GM21390 (cell line): ENCODE measurements at regions not wholly inside any gene's neighbourhood (a gene's known extent, or its start where the extent isn't known, plus 50 kb on each side); places are given as distances from the start of the nearest gene placed in this dataset.

Source experiments
- ATAC-seq: cut with Tn5 transposase; IDR thresholded peaks from one replicate; pipeline ENCODE4 v1.9.1; 2021; ENCODE audit not compliant: unreplicated experiment

DNA sequence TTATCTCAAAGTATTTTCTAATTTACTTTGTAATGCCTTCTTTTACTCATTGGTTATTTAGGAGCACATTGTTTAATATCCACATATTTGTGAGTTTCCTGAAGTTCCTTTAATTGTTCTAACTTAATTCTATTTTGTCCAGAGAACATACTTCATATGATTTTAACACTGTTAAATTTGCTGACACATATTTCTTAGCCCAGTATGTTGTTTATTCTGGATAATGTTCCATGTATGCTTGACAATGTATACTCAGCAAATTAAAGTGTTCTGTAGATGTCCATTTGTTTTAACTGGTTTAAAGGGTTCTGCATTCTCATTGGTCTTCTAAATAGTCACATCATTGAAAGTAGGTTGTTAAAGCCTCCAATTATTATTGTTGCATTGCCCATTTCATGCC, 643.7 kb upstream of the NR5A2 start:
- ATAC-seq, result no peak

DNA sequence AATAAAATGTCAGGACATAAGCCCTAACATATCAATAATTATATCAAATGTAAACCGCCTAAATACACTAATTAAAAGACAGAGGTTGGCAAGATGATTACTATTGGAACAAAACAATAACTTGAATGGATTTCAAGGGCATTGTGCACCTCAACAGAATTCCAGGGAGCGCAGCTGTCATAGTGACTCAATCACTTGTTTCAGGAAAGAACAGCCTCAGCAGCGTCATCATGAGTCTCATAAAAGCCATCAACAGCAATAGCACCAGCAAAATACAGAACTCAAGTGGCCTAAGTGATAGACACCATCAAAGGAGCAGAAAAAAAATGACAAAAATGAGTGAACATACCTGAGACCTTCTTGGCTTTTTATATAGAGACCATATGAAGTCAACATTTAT, 632.7 kb upstream of the NR5A2 start:
- ATAC-seq, result no peak

DNA sequence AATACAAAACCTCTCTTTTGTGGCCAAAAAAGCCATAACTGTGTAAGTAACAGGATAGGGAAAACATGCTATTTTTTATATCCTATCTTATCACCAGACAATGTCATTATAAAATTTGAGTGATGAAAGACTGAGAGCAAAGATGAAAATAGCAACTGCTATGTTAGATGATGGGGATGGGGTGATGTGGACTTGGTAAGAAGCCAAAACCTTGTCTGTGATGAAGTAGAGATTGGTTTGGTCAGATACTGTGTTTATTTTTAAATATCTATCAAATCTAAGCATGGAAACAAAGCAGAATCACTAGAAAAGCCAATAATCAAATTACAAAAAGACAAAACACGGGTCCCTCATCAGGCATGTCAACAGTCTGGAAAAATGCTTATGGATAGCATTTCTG, 631.1 kb upstream of the NR5A2 start:
- ATAC-seq, result no peak

DNA sequence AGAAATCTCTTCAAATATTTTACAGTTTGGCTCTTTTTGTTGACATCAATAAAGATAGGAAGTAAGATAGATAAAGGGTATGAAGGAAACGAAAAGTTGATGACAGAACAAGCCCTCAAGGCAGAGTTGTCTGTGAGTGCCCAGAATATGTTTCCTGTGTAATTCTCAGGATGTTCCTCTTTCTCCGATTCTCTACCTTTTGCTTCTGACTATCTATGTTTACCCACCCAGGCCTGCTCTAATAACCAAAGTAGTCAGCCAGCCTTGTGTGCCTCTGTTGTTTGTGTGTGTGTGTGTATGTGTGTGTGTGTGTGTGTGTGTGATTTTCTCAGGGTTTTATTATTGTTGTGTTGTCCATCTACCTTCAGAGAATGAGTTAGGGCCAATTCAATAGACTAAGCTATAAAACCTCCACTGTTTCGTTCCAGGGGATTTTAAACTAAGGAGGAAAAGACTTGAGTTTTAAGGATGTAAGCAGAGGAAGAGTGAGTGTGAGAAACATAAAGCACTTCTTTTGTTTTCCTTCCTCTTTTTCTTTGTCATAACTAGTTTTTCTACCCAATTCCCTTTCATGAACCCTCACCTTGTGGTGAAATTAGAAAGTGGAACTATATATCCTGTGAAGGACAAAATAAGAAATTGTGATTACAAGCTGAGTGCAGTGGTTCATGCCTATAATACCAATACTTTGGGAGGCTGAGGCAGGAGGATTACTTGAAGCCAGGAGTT, 627.4 kb upstream of the NR5A2 start:
- ATAC-seq, result peak; percentile 89

DNA sequence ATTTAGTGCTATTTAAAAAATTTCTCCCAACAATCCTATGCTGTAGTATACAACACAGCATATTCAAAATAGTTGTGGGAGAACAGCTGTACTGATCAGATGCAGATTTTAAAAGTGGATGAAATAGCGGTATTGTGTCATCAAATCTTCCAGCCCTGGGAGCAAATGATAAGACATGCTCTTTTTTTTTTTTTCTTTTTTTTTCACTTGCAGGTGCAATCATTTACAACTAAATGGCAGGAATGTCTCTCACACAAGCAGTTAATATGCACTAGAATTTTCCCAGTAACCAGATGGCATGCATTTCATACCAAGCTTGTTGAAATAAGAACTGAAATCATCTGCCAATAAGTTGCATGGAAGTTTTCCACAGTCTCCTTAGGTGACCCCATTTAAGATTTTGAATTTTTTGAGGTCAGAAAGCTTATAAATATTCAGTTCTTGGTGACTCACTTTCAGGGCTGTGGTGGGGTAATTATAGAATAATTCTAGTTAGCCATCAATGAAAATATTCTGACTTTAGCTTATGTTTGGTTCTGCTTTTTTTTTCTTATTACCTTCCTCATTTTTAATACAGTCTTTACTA, 623.9 kb upstream of the NR5A2 start:
- ATAC-seq, result no peak

DNA sequence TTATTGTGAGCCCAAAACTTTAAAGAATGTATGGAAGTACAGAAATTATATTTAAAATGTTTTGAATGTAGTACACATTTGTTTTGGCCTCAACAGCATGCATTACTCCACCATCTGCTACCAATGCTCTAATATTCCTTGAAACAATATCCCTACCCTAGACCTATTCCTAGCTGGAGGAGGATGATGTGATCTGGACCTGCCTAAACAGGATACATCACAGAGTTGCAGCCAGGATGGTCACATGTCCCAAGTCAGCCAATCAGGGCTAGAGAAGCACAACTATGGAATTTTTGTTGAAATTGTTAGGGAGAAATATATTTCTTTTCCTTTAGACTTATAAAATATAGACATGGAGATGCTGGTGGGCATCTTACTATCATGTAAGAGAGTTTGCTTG, 623.3 kb upstream of the NR5A2 start:
- ATAC-seq, result no peak

DNA sequence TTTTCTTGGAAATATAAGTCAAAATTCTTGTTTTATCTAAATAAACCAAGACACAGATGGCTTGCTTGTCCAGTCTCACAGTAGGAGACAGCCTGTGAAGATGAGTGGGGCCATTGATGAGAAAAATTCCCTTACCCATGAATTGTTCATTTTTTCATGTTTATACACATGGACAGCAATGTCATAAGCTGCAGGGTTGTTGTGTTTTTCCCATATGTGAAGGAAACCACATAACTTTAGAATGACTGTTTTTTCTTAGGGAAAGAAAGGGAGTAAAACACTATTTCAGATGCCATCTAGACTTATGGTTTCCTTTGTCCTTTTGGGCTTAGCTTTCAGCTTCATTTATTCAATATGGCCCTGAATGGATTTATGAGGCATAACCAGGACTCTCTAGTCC, 622.5 kb upstream of the NR5A2 start:
- no peak for ATAC-seq

DNA sequence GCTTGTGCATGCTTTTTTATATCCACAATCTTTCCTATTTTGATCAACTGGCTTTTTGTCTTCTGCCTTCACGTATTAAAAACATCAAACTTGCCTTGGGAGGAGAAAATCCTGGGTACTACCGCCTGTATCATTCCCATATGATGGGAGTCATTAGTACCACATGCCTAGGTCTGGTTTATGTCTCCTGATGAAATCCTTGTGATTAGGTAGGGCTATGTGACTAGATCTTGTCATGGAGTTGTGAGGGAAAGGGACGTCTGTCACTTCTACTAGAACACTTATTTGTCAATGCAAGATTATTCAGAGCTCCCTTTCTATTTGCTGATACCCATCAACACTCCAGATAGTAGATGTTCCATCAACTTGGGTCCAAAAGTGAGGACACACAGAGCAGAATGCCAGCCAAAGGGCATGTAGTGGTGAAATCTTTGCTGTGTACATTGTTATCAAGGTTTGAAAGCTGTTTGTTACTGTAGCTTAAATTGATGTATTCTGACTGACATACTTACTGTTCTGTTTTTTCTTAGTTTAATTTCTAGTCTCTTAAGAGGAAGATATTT, 621.8 kb upstream of the NR5A2 start:
- ATAC-seq, result no peak

DNA sequence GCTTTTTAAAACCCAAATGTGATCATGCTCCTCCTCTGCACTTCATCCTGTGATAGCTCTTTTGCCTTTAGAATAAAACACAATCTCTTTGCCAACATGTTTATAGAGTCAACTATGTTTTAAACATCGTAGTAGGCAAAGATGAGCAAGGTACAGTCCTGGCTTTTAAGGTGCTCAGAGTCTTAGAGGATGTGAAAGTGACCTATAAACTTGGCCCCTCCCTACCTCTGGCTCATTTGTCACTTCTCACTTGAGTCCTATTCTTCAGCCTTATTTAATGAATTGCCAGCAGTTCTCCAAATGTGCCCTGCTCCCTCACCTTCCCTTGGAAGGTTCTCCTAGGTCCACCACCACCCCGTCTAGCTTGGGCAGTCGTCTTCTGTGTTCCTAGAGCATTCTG, 617.0 kb upstream of the NR5A2 start:
- no peak for ATAC-seq

DNA sequence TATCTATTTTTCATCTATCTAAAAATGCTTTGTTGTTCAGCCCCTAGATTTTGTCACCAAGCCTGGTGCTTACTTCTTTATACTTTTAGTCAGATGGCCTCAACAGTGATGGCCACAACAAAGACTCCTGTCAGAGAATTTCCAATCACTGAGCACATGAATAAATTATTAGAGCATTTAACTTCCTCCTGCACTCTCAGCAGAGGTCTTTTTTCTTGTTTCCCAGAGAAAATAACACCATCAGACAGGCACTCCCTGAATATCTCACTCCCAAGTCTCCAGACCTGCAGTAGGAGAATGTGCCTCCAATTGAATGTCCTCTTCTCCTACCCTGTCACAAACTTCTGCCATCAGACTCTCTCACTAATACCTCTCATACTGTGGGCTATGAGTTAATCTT, 616.0 kb upstream of the NR5A2 start:
- no peak for ATAC-seq

DNA sequence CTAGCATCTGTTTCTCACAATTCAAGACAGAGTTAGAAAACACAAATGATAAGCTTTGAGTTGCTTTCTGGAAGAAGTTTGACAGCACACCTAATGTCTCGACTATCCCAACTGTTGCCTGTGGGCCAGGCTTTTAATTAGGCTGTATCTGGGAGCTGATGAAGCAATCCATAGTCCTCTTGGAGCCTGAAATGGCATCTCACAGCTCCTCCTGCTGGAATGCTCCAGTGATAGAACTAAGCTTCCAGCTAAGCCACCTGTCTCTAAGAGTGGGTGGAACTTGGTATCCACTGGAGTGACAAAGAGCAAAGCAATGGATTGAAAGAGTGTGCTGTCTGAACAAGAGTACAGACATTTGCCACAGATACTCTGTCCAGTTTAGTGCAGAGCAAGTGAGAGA, 605.3 kb upstream of the NR5A2 start:
- no peak for ATAC-seq

DNA sequence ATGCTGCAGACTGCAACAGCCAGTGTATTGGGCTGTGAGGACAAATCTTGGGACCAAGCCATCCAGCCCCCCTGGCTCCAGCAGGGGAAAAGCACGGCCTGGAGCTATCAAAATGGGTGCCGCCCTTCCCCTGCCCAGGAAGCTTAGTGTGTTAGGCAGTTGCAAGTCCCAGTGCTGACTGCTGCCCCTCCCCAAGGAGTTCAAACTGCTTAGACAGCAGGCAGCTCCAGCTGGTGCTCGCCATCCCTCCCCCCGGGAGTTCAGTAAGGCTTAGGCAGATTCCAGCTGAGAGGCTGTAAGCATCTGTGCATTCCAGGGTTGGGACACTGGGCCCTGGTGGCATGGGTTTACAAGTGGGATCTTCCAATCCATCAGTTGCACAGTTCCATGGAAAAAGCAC, 579.6 kb upstream of the NR5A2 start:
- no peak for ATAC-seq

DNA sequence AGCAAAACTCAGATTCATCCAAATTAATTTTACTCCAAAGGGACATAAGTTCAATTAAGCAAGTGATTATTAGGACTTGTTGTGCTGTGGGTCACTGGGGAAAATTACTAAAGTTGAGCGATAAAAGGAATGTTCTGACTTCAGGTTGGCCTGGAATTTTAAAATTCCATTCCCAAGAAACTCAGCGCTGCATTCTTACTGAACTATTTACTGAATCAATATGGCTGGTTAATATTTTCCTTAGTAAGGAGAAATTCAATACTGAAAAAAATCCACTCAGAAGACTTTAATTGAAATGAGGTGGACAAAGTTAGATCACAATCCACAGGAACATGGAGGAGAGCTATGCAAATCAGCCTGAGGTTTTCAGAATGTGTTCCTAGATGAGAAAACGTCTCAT, 578.9 kb upstream of the NR5A2 start:
- ATAC-seq, result no peak

DNA sequence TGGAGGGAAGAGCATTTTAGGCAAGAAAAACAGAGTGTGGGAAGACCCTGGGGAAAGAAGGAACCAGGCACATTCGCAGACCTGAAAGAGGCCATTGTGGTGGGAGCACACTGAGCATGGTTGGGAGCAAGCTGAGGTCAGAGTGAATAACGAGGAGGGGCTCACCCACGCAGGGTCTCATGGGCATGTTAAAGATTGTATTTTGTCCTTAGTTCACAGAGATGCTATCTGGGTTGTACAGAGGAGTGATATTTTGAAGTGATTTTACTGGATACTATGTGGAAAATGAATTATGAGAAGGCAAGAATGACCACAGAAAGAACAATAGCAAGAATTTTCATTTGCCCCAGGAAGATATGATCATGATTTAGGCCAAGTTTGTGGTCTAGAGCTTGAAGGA, 578.3 kb upstream of the NR5A2 start:
- ATAC-seq, result no peak

DNA sequence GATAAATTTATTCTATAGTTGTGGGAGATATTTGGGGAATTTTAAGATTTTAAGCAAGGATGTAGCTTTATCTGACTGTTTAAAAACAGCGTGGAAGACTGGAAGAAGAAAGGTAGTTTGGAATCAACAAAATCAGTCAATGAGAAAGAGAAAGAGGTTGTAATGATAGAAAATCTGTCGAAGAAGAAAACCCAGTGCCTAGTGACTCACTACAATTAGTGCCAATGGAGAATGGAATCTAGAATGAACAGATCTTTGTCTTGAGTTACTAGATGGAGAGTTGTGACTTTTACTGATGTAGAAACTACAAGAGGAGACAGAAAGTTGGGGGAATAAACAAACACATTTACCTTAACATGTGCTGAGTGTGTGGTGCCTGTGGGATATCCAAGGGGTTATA, 577.8 kb upstream of the NR5A2 start:
- no peak for ATAC-seq

DNA sequence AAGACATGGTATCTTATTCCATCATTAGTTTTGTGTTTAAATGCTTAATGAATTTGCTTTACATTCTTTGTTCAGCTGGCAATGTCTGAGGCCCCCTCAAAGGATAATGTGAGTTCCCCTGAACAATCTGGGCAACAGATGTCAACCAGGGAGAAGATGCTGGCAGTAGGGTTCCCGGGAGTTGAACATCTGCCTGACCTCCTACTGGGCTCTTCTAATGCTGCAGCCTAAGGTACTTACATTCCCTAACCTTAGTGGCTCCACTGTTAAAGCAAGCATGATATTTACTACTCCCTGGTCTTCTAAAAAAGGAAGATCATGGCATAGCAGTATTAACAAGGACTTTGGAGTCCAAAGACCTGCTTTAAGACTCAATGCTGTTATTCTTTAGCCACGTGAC, 574.9 kb upstream of the NR5A2 start:
- ATAC-seq, result no peak

DNA sequence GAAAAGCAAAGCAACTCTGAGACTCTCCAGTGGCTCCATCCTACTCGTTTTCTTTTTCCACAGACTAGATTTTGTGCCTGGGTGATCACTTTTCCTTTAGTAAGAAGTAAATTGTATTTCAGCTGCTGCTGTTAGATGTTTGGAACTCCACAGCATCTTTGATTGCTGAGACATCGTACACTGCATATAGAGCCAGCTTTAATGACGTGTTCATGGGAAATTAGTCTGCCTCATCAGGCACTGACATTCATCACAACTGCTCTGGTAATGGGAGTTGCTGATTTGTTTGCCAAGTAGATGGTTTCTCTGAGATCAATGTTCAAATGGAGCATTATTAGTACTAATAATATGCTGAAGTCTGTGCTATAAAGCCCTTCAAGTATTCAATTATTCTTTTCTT, 573.8 kb upstream of the NR5A2 start:
- ATAC-seq, result no peak

DNA sequence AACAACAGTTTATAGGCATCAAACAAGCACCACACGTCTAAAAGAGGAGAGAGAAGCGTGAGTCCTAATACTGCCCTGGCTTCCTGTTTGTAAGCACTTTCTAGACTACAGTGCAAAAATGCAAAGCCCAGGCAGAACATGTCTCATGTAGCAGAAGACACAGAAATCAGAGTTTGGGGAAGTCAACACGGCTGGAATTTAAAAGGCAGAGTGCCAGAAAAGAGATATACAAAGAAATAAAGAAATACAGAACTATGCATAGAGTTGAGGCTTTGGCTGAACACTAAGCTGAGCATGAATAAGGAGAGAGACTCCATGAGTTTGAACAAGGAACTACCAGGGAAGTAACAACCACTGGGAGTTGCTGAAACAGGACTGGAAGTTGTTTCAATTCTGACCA, 566.6 kb upstream of the NR5A2 start:
- ATAC-seq, result no peak

DNA sequence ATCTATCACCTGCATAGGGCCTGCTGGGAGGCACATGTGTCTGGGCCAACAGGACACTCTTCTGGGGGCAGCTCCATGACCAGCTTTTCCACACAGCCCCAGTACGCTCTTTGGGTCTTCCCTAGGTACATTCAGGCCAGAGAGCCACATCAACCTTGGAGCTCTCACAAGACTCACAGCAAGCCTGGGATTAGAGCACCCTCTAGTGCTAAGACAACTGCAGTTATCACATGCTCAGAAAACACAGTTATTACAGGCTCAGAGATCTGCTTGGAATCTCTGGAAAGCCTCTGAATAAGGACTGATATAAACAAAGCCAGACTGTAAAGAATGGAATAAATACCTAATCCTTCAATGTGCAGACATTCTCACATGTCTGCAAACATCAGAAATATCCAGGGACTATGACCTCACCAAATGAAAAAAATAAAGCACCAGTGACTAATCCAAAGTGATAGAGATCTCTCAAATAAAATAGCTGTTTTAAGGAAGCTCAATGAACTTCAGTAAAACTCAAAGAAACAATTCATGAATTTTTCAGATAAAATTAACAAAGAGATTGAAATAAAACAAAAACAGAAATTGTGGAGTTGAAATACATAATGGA, 563.9 kb upstream of the NR5A2 start:
- ATAC-seq, result peak; percentile 71

DNA sequence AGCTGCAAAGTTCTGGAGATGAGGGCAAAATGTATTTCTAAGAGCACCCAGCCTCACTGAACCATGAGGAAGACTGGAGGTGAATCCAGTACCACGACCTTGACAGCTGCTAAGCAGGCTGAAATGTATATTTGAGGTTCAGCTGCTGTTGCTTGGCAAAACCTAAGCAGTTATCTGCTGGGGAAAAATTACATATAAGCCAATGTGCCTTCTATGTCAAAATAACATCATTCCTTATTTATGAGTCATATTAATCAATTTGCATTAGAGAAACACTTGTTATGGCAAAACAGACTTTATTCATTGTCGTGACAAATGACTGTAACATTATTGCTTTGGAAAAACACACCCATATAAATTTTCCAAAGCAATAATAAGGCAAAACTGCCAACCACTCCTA, 560.5 kb upstream of the NR5A2 start:
- ATAC-seq, result no peak

DNA sequence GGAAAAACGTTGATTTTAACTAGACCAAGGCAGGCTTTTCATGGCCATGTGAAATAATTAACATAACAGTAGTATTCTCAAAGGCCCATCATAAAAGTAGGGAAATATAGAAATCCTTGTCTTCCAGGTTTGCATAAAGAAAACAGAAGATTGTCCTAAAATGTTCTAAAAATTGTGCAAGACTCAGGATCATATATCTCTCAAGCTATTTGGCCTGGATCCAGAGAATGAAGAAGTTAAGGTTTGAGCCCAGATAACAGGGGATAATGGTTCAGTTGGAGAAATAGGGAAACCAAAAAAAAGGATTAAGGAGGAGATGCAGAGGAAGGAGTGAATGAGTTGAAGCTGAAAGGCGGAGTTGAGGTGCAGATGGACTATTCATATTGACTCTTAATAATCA, 555.5 kb upstream of the NR5A2 start:
- ATAC-seq, result no peak

DNA sequence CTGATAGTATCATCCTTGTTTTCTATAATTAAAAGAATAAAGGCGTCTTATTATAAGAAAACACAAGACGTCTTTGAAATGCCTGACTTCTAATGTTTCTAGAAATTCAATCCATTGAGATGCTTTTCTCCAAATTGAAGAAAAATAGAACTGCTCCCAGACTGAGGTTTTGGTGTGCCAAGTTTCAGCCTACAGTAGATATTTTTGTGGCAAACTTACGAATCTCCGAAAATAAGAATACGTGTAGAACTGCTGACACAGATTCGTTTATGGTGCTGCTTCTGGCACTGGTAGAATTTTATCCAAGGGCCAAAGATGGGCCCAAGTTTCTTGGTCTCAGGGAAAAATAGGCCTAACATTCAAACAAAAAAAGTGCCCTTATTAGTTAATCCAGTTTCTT, 554.5 kb upstream of the NR5A2 start:
- no peak for ATAC-seq
